Peyer's patch (tissue), 4 donors: ENCODE measurements at regions not wholly inside any gene's neighbourhood (a gene's known extent, or its start where the extent isn't known, plus 50 kb on each side); places are given as distances from the start of the nearest gene placed in this dataset.
"Not testable (repeated sequence)": the region's sequence is repeated elsewhere in the genome, so short reads cannot be mapped to it uniquely, and the experiment has no call there.

Experiments used
- CTCF ChIP-seq, 6 experiments: fragments of 450-650 bp in 4 of 6; fragments of 200-600 bp in 2 of 6; sonication (generic) in 1 of 6; IDR thresholded peaks; one replicate each; pipeline ENCODE4 v1.5.1; 2017 to 2019; ENCODE audit warnings: antibody characterized with exemption in 6 of 6, mild to moderate bottlenecking in 3 of 6, moderate library complexity in 1 of 6
- POLR2A ChIP-seq, 2 donors: fragments of 450-650 bp; IDR thresholded peaks; one replicate each; pipeline ENCODE4 v1.5.1; 2017; ENCODE audit warnings: antibody characterized with exemption in 2 of 2, mild to moderate bottlenecking in 2 of 2, moderate library complexity in 2 of 2

DNA sequence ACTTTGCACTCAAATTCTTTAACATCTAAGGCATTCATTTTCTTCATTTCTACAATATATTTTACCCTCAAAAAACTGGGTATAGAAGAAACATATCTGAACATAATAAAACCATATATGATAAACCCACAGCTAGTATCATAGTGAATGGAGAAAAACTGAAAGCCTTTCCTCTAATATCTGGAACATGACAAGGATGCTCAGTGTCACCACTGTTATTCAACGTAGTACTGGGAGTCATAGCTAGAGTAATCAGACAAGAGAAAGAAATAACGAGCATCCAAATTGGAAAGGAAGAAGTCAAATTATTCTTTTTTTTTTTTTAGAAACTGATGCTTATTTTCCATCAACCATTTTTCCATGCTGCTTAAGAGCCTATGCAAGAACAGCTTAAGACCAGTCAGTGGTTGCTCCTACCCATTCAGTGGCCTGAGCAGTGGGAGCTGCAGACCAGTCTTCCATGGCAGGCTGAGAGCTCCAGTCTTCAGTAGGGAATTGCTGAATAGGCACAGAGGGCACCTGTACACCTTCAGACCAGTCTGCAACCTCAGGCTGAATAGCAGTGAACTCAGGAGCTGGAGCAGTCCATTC, 58.0 kb upstream of the RAP1B start:
- TF ChIP-seq CTCF, POLR2A (IDR thresholded peaks at IDR 0.05): not testable (repeated sequence)
